Left ventricle myocardium inferior (tissue), 1 donor: ENCODE measurements at regions not wholly inside any gene's neighbourhood (a gene's known extent, or its start where the extent isn't known, plus 50 kb on each side); places are given as distances from the start of the nearest gene placed in this dataset.

Experiments used
- DNase-seq: peaks from one replicate; pipeline ENCODE4 v3.0.0-alpha.2; 2020
- H3K27ac ChIP-seq: fragments of 200-600 bp; replicated peaks from 2 replicates; pipeline ENCODE4 v1.8.0; 2021
- H3K27me3 ChIP-seq: fragments of 200-600 bp; 2 replicates; pipeline ENCODE4 v1.8.0; 2021; ENCODE audit warnings: low read depth
- H3K36me3 ChIP-seq: fragments of 200-600 bp; 2 replicates; pipeline ENCODE4 v1.8.0; 2021
- H3K4me1 ChIP-seq: fragments of 200-600 bp; 2 replicates; pipeline ENCODE4 v1.8.0; 2021
- H3K4me3 ChIP-seq: fragments of 200-600 bp; 2 replicates; pipeline ENCODE4 v1.8.0; 2021; ENCODE audit warnings: mild to moderate bottlenecking, moderate library complexity
- H3K9me3 ChIP-seq: fragments of 200-600 bp; replicated peaks from 2 replicates; pipeline ENCODE4 v1.8.0; 2021
- CTCF ChIP-seq: fragments of 200-600 bp; IDR thresholded peaks from 2 replicates; pipeline ENCODE4 v1.8.0; 2021; ENCODE audit warnings: antibody characterized with exemption, mild to moderate bottlenecking, borderline replicate concordance
- intact Hi-C: fragments of 100-400 bp; cut with micrococcal nuclease; formaldehyde crosslinking; loops from one replicate; pipeline ENCODE4 v1.11.0; 2022
- donor health status: DM: no; HTN: yes; CAD: no; lungs with severe emphysema.

- Histone ChIP-seq H3K27ac (no peak overlapping the region), H3K4me1 (no peaks in the 10 kb centered on the region), H3K9me3 (no peaks in the 10 kb centered on the region), H3K4me3 (no peak overlapping the region), H3K27me3 (peaks cover 79% of the 10 kb centered on the region), H3K36me3 (no peaks in the 10 kb centered on the region)
- TF ChIP-seq CTCF, result no peak
- DNase-seq, result no peak
- intact Hi-C loops, result no loop called here
These were observed 487.6 kb downstream of the GLRX3 start for GRCh38 chr10:130623680-130624267.

- H3K36me3 ChIP-seq, result no peaks in the 10 kb centered on the region
- H3K4me1 ChIP-seq, result no peaks in the 10 kb centered on the region
- H3K27ac ChIP-seq, result no peak overlapping the region
- intact Hi-C loops, result no loop called here
- TF ChIP-seq CTCF, result no peak
- no peaks in the 10 kb centered on the region for H3K9me3 ChIP-seq
- H3K4me3 ChIP-seq, result no peak overlapping the region
- DNase-seq, result no peak
- H3K27me3 ChIP-seq, result peaks cover 51% of the 10 kb centered on the region
These were observed 491.3 kb downstream of the GLRX3 start for GRCh38 chr10:130627346-130628045.

- DNase-seq, result no peak
- H3K27me3 ChIP-seq, result peaks cover 48% of the 10 kb centered on the region
- H3K4me1 ChIP-seq, result no peaks in the 10 kb centered on the region
- no peak for TF ChIP-seq CTCF
- intact Hi-C loops, result no loop called here
- H3K27ac ChIP-seq, result no peak overlapping the region
- no peaks in the 10 kb centered on the region for H3K9me3 ChIP-seq
- no peaks in the 10 kb centered on the region for H3K36me3 ChIP-seq
- no peak overlapping the region for H3K4me3 ChIP-seq
These were observed 493.9 kb downstream of the GLRX3 start for GRCh38 chr10:130630135-130630534.

- H3K4me1 ChIP-seq, result no peaks in the 10 kb centered on the region
- no peak overlapping the region for H3K4me3 ChIP-seq
- peaks cover 49% of the 10 kb centered on the region for H3K27me3 ChIP-seq
- H3K9me3 ChIP-seq, result no peaks in the 10 kb centered on the region
- intact Hi-C loops, result no loop called here
- DNase-seq, result no peak
- H3K36me3 ChIP-seq, result no peaks in the 10 kb centered on the region
- H3K27ac ChIP-seq, result no peak overlapping the region
- no peak for TF ChIP-seq CTCF
These were observed 495.2 kb downstream of the GLRX3 start for GRCh38 chr10:130631142-130632096.

- Histone ChIP-seq H3K36me3 (no peaks in the 10 kb centered on the region), H3K9me3 (no peaks in the 10 kb centered on the region), H3K27me3 (peaks cover 59% of the 10 kb centered on the region), H3K4me3 (no peak overlapping the region), H3K27ac (no peak overlapping the region), H3K4me1 (no peaks in the 10 kb centered on the region)
- no peak for DNase-seq
- TF ChIP-seq CTCF, result no peak
- intact Hi-C loops, result no loop called here
These were observed 498.6 kb downstream of the GLRX3 start for GRCh38 chr10:130634816-130635215.
